ENCODE measurements at regions not wholly inside any gene's neighbourhood (a gene's known extent, or its start where the extent isn't known, plus 50 kb on each side); places are given as distances from the start of the nearest gene placed in this dataset.
A peak's percentile ranks its signal among the peaks of the same experiment; 100 is the strongest.
"Not testable (repeated sequence)": the region's sequence is repeated elsewhere in the genome, so short reads cannot be mapped to it uniquely, and the experiment has no call there.

- DNase-seq (ENCODE audit: low read depth): no peak
Observed at GRCh38 chr14:86790408-86791364, 1202.3 kb downstream of the GALC start.

GRCh38 chr14:86788224-86788623 lies 1204.8 kb downstream of the GALC start:
- DNase-seq (ENCODE audit: low read depth): no peak

GRCh38 chr14:86787717-86788116 lies 1205.3 kb downstream of the GALC start:
- no peak for DNase-seq (ENCODE audit: low read depth)

- no peak for DNase-seq (ENCODE audit: low read depth)
Observed at GRCh38 chr14:86782092-86782580, 1210.8 kb downstream of the GALC start.

- no peak for DNase-seq (ENCODE audit: low read depth)
Observed at GRCh38 chr14:86780876-86781510, 1212.0 kb downstream of the GALC start.

- no peak for DNase-seq (ENCODE audit: low read depth)
Observed at GRCh38 chr14:86780461-86780860, 1212.5 kb downstream of the GALC start.

- no peak for DNase-seq (ENCODE audit: low read depth)
Observed at GRCh38 chr14:86779416-86779815, 1213.6 kb downstream of the GALC start.

GRCh38 chr14:86777963-86778602 lies 1214.9 kb downstream of the GALC start:
- DNase-seq (ENCODE audit: low read depth): peak; percentile 37

- DNase-seq (ENCODE audit: low read depth): not testable (repeated sequence)
Observed at GRCh38 chr14:86775896-86776295, 1217.1 kb downstream of the GALC start.

- DNase-seq (ENCODE audit: low read depth): no peak
Observed at GRCh38 chr14:86774916-86775315, 1218.1 kb downstream of the GALC start.

- DNase-seq (ENCODE audit: low read depth): no peak
Observed at GRCh38 chr14:86772075-86772474, 1220.9 kb downstream of the GALC start.

GRCh38 chr14:86770186-86770585 lies 1222.8 kb downstream of the GALC start:
- no peak for DNase-seq (ENCODE audit: low read depth)

GRCh38 chr14:86766469-86766868 lies 1226.5 kb downstream of the GALC start:
- no peak for DNase-seq (ENCODE audit: low read depth)

GRCh38 chr14:86761611-86762010 lies 1231.4 kb downstream of the GALC start:
- no peak for DNase-seq (ENCODE audit: low read depth)

- no peak for DNase-seq (ENCODE audit: low read depth)
Observed at GRCh38 chr14:86756521-86757190, 1226.7 kb downstream of the FLRT2 start.

GRCh38 chr14:86750488-86750887 lies 1220.5 kb downstream of the FLRT2 start:
- DNase-seq (ENCODE audit: low read depth): not testable (repeated sequence)

- no peak for DNase-seq (ENCODE audit: low read depth)
Observed at GRCh38 chr14:86739761-86740160, 1209.8 kb downstream of the FLRT2 start.

GRCh38 chr14:86731427-86731826 lies 1201.5 kb downstream of the FLRT2 start:
- not testable (repeated sequence) for DNase-seq (ENCODE audit: low read depth)

- no peak for DNase-seq (ENCODE audit: low read depth)
Observed at GRCh38 chr14:86723254-86723624, 1193.3 kb downstream of the FLRT2 start.

GRCh38 chr14:86722612-86723253 lies 1192.8 kb downstream of the FLRT2 start:
- DNase-seq (ENCODE audit: low read depth): no peak

- DNase-seq (ENCODE audit: low read depth): no peak
Observed at GRCh38 chr14:86714575-86714974, 1184.6 kb downstream of the FLRT2 start.

GRCh38 chr14:86714153-86714552 lies 1184.2 kb downstream of the FLRT2 start:
- no peak for DNase-seq (ENCODE audit: low read depth)

All from non-pigmented ciliary epithelial cell (primary cell).